ENCODE measurements at regions not wholly inside any gene's neighbourhood (a gene's known extent, or its start where the extent isn't known, plus 50 kb on each side); places are given as distances from the start of the nearest gene placed in this dataset.
A peak's percentile ranks its signal among the peaks of the same experiment; 100 is the strongest.

- no peak for DNase-seq (ENCODE audit: low read depth)
- no peak overlapping the region for H3K4me3 ChIP-seq (ENCODE audit: low read depth, low read length)
- TF ChIP-seq, protein P1, sequence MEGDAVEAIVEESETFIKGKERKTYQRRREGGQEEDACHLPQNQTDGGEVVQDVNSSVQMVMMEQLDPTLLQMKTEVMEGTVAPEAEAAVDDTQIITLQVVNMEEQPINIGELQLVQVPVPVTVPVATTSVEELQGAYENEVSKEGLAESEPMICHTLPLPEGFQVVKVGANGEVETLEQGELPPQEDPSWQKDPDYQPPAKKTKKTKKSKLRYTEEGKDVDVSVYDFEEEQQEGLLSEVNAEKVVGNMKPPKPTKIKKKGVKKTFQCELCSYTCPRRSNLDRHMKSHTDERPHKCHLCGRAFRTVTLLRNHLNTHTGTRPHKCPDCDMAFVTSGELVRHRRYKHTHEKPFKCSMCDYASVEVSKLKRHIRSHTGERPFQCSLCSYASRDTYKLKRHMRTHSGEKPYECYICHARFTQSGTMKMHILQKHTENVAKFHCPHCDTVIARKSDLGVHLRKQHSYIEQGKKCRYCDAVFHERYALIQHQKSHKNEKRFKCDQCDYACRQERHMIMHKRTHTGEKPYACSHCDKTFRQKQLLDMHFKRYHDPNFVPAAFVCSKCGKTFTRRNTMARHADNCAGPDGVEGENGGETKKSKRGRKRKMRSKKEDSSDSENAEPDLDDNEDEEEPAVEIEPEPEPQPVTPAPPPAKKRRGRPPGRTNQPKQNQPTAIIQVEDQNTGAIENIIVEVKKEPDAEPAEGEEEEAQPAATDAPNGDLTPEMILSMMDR (IDR thresholded peaks at IDR 0.05; ENCODE audit: insufficient read depth, low read depth, low read length), result no peak
These were observed 302.9 kb downstream of the NSG2 start for GRCh38 chr5:174348311-174348981.

- no peak for DNase-seq (ENCODE audit: low read depth)
- no peak overlapping the region for H3K4me3 ChIP-seq (ENCODE audit: low read depth, low read length)
- TF ChIP-seq, protein P1 (IDR thresholded peaks at IDR 0.05; ENCODE audit: insufficient read depth, low read depth, low read length), result no peak
These were observed 307.2 kb downstream of the NSG2 start for GRCh38 chr5:174352681-174353080.

DNA sequence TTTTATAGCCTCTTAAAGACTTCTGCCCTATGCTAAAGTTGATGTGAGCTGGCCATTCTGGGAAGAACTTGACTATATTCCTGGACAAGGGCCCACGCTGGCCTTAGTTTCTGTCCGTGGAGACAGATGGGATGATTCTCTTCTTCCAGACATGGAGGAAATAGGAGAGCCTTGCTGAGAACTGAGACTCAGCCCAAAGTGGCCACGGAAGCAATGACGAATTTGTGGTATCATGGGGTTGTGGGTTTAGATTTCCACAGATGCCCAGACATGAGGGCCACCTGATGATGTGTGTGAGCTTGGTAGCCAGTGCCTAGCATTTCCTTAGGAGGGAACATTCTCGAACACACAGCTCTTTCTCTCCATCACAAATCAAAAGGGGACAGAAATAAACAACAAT is 309.1 kb downstream of the NSG2 start:
- DNase-seq (ENCODE audit: low read depth), result no peak
- TF ChIP-seq, protein P1 (IDR thresholded peaks at IDR 0.05; ENCODE audit: insufficient read depth, low read depth, low read length), result no peak
- no peak overlapping the region for H3K4me3 ChIP-seq (ENCODE audit: low read depth, low read length)

DNA sequence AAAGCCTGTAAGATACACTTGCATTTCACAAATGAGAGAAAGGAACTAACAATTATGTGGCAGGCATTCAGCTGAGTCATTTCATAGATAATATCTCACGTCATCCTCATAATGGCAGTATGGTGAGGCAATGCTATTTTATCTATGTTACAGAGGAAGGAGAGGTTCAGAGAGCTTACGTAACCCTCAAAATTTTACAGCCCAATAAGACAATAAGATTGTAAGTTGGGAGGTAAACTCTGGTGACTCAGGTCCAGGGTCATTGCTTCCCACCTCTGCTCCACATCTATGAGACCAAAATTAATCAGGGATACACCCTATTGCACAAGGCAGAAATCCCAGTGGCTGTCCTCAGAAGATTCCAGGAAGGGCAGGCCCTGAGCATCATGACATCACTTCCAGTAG is 309.7 kb downstream of the NSG2 start:
- TF ChIP-seq, protein P1 (IDR thresholded peaks at IDR 0.05; ENCODE audit: insufficient read depth, low read depth, low read length), result no peak
- no peak overlapping the region for H3K4me3 ChIP-seq (ENCODE audit: low read depth, low read length)
- DNase-seq (ENCODE audit: low read depth), result peak; percentile 86

DNA sequence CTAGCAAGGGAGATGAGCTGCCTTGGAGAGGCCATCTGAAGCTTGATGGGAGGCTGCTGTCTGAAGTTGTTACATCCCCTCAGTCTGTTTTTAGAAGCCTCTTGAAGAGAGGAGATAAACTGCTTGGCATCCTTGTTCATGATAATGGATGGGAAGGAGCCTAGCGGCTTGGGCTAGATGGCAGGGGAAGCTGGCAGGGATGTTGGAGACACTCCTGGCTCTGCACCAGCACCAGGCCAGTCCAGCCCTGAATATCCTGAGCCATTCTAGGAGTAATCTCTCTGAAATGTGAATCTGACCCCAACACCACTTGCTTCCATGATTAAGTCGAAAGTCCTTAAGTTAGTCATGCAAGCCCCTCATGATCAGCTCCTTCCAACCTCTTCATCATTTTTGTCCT is 310.5 kb downstream of the NSG2 start:
- no peak for DNase-seq (ENCODE audit: low read depth)
- TF ChIP-seq, protein P1 (IDR thresholded peaks at IDR 0.05; ENCODE audit: insufficient read depth, low read depth, low read length), result no peak
- no peak overlapping the region for H3K4me3 ChIP-seq (ENCODE audit: low read depth, low read length)

GRCh38 chr5:174356536-174356935 is 311.0 kb downstream of the NSG2 start:
- no peak for DNase-seq (ENCODE audit: low read depth)
- H3K4me3 ChIP-seq (ENCODE audit: low read depth, low read length), result no peak overlapping the region
- TF ChIP-seq, protein P1 (IDR thresholded peaks at IDR 0.05; ENCODE audit: insufficient read depth, low read depth, low read length), result no peak

- DNase-seq (ENCODE audit: low read depth), result no peak
- TF ChIP-seq, protein P1 (IDR thresholded peaks at IDR 0.05; ENCODE audit: insufficient read depth, low read depth, low read length), result no peak
- no peak overlapping the region for H3K4me3 ChIP-seq (ENCODE audit: low read depth, low read length)
These were observed 312.8 kb downstream of the NSG2 start for GRCh38 chr5:174358276-174358675.
